GM12891 (cell line): ENCODE measurements at regions not wholly inside any gene's neighbourhood (a gene's known extent, or its start where the extent isn't known, plus 50 kb on each side); places are given as distances from the start of the nearest gene placed in this dataset.

Experiments used
- POLR2A ChIP-seq: IDR thresholded peaks from 2 replicates; pipeline ENCODE4 v1.6.1; 2011; ENCODE audit warnings: low read depth, low read length, control low read depth
- POLR2AphosphoS5 ChIP-seq: IDR thresholded peaks from 2 replicates; pipeline ENCODE4 v1.6.1; 2011; ENCODE audit warnings: low read depth, low read length, control low read depth
- SPI1 ChIP-seq: IDR thresholded peaks from 2 replicates; pipeline ENCODE4 v1.6.1; 2011; ENCODE audit warnings: low read depth, low read length, control low read depth
- TAF1 ChIP-seq: IDR thresholded peaks from 2 replicates; pipeline ENCODE4 v1.6.1; 2011; ENCODE audit warnings: low read depth, low read length, control low read depth

GRCh38 chr4:52266537-52267137, 215.5 kb downstream of the SPATA18 start:
- TF ChIP-seq SPI1 = no peak
- TF ChIP-seq POLR2AphosphoS5 = no peak
- TF ChIP-seq POLR2A = no peak
- TF ChIP-seq TAF1 = no peak
